ENCODE measurements at regions not wholly inside any gene's neighbourhood (a gene's known extent, or its start where the extent isn't known, plus 50 kb on each side); places are given as distances from the start of the nearest gene placed in this dataset.

DNA sequence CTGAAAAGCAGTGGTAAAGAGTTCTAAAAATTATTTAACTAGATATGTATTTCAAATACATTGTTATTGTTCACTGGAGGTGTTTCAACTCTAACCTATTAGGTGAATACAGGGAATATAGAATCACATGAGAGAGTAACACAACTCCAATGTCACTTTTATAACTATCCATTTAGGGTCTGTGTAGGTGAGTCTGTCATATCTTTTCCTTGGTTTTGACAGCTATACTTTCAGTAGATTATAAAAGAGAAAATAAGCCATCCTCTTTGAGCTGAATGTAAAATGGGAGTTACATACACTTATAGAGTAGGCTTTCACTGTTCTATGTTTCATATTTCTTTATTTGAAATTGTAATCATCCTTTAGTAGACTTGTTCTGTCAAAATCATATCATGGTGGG, 2321.0 kb downstream of the PCDH9 start:
- TF ChIP-seq, protein P1, sequence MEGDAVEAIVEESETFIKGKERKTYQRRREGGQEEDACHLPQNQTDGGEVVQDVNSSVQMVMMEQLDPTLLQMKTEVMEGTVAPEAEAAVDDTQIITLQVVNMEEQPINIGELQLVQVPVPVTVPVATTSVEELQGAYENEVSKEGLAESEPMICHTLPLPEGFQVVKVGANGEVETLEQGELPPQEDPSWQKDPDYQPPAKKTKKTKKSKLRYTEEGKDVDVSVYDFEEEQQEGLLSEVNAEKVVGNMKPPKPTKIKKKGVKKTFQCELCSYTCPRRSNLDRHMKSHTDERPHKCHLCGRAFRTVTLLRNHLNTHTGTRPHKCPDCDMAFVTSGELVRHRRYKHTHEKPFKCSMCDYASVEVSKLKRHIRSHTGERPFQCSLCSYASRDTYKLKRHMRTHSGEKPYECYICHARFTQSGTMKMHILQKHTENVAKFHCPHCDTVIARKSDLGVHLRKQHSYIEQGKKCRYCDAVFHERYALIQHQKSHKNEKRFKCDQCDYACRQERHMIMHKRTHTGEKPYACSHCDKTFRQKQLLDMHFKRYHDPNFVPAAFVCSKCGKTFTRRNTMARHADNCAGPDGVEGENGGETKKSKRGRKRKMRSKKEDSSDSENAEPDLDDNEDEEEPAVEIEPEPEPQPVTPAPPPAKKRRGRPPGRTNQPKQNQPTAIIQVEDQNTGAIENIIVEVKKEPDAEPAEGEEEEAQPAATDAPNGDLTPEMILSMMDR (IDR thresholded peaks at IDR 0.05) = no peak
- TF ChIP-seq POLR2A (IDR thresholded peaks at IDR 0.05; ENCODE audit: low read depth) = no peak

All from esophagus muscularis mucosa (tissue), 3 donors.